Cardiac septum (tissue), 1 donor: ENCODE measurements at regions not wholly inside any gene's neighbourhood (a gene's known extent, or its start where the extent isn't known, plus 50 kb on each side); places are given as distances from the start of the nearest gene placed in this dataset.
"Not testable (repeated sequence)": the region's sequence is repeated elsewhere in the genome, so short reads cannot be mapped to it uniquely, and the experiment has no call there.

Experiments
- DNase-seq: peaks from one replicate; pipeline ENCODE4 v3.0.0-alpha.2; 2020; ENCODE audit warnings: low spot score
- intact Hi-C: fragments of 100-400 bp; cut with DNase I; formaldehyde crosslinking; loops from one replicate; pipeline ENCODE4 v1.14.0; 2022
- donor health status: DM: no; HTN: no; CAD: no.

- DNase-seq, result no peak
- intact Hi-C loops, result no loop called here
Observed at GRCh38 chr4:155017426-155017825, 191.0 kb upstream of the NPY2R start.

- DNase-seq, result no peak
Observed at GRCh38 chr4:155025762-155026457, 182.5 kb upstream of the NPY2R start.

GRCh38 chr4:155026715-155027114 is 181.7 kb upstream of the NPY2R start:
- intact Hi-C loops, result no loop called here
- no peak for DNase-seq

More at GRCh38 chr4:155025762-155026457, 182.5 kb upstream of the NPY2R start:
- intact Hi-C loops, result no loop called here

DNA sequence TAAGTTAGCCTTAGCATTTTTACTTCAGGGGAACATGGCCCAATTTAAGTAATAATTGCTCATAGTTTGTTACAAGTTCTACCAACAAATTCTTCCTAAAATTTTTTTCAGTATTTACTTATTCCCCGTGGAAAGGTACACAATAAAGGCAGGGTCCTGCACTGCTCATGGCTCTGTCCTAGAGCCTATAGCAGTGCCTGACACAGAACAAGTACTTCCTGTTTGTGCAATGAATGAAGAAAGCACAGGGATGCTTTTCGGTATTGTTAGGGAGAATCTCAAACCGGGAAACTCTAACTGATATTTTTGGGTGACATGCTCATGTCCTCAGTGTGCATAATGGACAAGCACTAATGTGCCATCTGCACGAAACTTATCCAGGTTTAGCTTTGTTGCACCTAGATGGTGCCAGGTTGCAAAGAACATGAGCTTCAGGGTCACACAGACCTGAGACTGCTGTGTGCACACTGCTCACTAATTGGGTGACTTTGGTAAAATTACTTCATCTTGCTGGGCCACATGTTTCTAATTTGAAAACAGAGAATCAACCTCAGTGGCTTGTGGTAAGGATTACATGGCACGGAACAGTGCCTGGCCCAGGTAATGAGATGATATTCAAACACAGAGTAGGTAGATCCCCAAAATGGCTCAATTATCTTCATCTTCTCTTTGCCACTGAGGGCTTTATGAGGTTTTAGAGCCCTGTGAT is 175.8 kb upstream of the NPY2R start:
- intact Hi-C loops, result no loop called here

GRCh38 chr4:155033604-155034003 is 174.8 kb upstream of the NPY2R start:
- DNase-seq, result no peak
- intact Hi-C loops, result no loop called here

More for the DNA sequence above, 175.8 kb upstream of the NPY2R start:
- DNase-seq, result no peak

DNA sequence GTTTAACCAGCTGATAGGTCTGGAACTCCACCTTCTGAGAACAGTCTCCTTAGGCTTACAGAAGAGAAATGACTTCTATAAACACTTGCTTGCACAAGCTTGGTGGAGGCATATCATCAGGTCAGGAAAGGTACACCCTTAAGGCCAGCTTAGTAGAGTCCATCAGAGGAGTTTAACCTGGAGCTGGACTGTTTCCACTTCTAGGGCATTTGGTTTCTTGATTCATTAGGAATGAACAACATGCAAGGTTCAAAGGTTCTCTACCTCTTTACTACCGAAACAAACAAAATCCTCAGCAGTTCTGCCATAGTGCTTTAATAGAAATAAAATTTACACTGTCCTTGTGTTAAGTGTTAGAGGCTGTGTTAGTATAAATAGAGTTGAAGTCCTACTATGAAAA is 171.4 kb upstream of the NPY2R start:
- intact Hi-C loops, result no loop called here

GRCh38 chr4:155038459-155038858 is 170.0 kb upstream of the NPY2R start:
- no peak for DNase-seq
- intact Hi-C loops, result no loop called here

More for the DNA sequence above, 171.4 kb upstream of the NPY2R start:
- no peak for DNase-seq

GRCh38 chr4:155039162-155039561 is 169.3 kb upstream of the NPY2R start:
- DNase-seq, result no peak
- intact Hi-C loops, result no loop called here

DNA sequence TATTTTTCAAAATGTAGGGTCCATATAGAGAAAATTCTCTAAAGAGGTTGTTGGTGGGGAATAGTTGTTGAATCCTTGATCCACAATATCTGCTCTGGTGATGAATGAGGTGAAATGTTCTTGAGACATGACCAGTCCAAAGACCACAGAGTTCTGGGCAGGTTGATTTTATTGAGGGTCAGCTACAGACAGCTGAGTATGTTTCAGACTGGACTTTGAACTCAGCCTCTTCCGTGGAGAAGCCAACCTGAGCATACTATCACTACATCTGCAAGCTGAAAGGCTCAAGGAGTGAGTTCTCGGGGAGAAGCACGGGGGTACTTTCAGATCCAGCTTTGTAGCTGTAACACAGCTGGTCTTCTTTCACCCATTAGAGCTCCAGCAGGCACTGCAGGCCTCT is 168.4 kb upstream of the NPY2R start:
- no peak for DNase-seq
- intact Hi-C loops, result no loop called here

GRCh38 chr4:155042014-155042413 is 166.4 kb upstream of the NPY2R start:
- intact Hi-C loops, result no loop called here
- no peak for DNase-seq

DNA sequence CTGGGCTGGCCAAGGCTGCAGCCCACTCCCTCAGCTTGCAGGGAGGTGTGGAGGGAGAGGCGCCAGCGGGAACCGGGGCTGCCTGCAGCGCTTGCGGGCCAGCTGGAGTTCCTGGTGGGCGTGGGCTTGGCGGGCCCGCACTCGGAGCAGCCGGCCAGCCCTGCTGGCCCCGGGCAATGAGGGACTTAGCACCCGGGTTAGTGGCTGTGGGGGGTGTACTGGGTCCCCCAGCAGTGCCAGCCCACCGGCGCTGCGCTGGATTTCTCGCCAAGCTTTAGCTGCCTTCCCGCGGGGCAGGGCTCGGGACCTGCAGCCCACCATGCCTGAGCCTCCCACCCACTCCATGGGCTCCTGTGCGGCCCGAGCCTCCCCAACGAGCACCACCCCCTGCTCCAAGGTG is 164.2 kb upstream of the NPY2R start:
- intact Hi-C loops, DNase-seq: not testable (repeated sequence)

GRCh38 chr4:155047755-155048154 is 160.7 kb upstream of the NPY2R start:
- DNase-seq, result no peak
- intact Hi-C loops, result no loop called here

DNA sequence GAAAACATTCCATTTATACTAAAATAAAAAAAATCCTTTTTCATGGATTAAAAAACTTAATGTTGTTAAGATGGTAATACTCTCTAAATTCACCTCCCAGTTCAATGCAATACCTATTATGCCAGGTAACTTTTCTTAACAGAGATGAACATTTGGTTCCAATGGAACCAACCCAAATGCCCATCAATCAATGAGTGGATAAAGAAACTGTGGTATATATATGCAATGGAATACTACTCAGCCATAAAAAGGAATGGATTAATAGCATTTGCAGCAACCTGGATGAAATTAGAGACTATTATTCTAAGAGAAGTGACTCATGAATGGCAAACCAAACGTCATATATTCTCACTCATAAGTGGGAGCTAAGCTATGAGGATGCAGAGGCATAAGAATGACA is 154.4 kb upstream of the NPY2R start:
- intact Hi-C loops, DNase-seq: not testable (repeated sequence)

DNA sequence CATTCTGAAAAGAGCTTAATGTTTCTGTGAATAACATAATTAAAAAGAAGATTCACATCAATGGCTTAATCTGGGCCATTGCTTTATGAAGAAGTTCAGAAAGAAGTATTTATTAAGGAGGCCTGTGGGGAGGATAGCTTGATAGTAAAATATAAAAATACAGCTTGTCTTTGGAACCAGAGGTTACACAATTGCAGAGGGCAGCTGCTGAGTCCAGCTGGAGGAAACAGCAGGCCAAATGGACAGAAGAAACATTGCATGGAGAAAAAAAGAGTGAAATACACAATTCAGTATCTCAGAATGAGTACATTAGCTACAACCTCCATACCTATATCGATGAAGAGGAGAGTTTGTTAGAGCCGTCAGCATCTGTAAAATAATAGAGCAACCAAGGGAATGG is 148.0 kb upstream of the NPY2R start:
- DNase-seq, result no peak

DNA sequence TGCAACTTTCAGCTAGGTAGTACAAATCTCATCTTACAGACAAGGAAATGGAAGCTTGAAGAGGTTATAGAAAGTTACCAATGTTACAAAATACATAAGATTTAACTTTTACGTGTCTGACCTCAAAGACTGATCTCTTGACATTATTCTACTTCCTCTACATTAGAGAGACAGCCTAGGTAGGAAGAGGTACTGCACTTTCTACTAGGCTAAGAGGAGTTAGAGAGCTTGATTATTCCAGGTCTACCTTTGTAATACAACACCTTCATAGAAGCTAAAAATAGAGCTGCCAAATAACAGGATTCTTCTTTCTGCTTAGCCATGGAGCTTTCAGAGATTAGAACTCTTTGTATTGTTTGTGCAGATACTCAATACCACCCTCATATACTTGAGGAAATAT is 147.6 kb upstream of the NPY2R start:
- intact Hi-C loops, result no loop called here
- DNase-seq, result no peak

More for the DNA sequence above, 148.0 kb upstream of the NPY2R start:
- intact Hi-C loops, result no loop called here

DNA sequence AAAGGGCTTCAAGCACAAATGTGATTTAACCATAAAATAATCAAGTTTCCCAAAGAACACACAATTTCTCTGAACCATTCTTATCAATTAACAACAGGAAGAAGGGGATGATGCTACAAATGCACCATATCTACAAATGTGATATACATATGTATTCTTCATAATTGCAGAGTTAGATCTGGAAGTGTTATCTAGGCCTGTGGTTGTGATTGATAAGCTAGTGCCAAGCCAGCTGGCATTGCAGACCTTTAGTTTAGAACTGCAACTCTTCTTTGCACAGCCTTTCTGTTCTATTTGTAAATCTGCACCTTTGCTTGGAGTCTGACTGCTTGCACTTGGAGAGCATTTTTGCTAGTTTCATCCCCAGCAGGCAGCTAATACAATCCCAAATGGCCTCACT is 145.5 kb upstream of the NPY2R start:
- intact Hi-C loops, result no loop called here
- no peak for DNase-seq

DNA sequence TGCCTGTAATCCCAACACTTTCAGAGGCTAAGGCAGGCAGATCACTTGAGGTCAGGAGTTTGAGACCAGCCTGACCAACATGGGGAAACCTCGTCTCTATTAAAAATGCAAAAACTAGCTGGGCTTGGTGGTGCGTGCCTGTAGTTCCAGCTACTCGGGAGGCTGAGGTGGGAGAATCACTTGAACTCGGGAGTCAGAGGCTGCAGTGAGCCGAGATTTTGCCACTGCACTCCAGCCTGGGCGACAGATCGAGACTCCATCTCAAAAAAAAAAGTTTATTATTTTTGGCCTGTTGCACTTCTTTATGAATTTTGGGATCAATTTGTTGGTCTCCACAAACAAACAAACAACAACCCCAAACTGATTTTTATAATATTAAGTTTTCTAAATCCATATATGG is 143.5 kb upstream of the NPY2R start:
- DNase-seq, intact Hi-C loops: not testable (repeated sequence)

- intact Hi-C loops, result no loop called here
- DNase-seq, result no peak
Observed at GRCh38 chr4:155066871-155067270, 141.6 kb upstream of the NPY2R start.

DNA sequence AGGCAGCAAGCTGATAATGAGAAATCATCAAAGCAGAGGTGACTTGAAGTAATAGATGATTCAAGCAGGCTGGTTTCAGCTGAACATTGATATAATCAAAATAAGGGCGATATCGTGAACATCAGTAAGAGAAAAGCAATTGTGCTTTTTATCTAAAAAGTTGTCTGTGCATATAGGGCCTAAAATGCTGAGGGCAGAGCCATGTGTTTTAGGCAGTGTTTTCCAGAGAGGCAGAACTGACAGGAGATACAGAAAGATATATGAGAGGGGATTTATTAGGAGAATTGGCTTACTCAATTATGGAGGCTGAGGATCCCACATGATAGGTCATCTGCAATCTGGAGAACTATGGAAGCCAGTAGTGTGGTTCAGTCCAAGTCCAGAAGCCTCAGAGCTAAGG is 136.5 kb upstream of the NPY2R start:
- intact Hi-C loops, result no loop called here

DNA sequence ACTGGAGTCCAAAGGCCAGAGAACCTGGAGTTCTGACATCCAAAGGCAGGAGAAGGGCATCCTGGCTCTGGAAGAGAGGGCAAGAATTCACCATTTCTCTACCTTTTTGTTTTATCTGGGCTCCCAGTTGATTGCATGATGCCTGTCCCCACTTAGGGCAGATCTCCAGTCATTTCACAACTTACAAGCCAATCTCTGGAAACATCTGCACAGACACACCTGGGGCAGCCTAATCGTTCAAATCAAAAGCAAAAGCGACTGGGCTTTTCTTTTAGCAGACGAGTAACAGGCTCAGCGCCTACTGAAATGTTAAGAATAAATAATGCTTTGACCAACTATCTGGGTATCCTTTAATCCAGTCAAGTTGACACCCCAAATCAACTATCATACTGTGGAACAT is 136.0 kb upstream of the NPY2R start:
- intact Hi-C loops, result no loop called here
- no peak for DNase-seq

More for the DNA sequence above, 136.5 kb upstream of the NPY2R start:
- DNase-seq, result no peak

- intact Hi-C loops, result no loop called here
Observed at GRCh38 chr4:155073852-155074251, 134.6 kb upstream of the NPY2R start.

More at GRCh38 chr4:155073852-155074251, 134.6 kb upstream of the NPY2R start:
- DNase-seq, result no peak
